COLO668 (cell line): ENCODE measurements at regions not wholly inside any gene's neighbourhood (a gene's known extent, or its start where the extent isn't known, plus 50 kb on each side); places are given as distances from the start of the nearest gene placed in this dataset.
"Not testable (repeated sequence)": the region's sequence is repeated elsewhere in the genome, so short reads cannot be mapped to it uniquely, and the experiment has no call there.

Experiments used
- DNase-seq: peaks from one replicate; lab custom pipeline; 2025; ENCODE audit not compliant: unreplicated experiment; lab: John Stamatoyannopoulos, UW

DNA sequence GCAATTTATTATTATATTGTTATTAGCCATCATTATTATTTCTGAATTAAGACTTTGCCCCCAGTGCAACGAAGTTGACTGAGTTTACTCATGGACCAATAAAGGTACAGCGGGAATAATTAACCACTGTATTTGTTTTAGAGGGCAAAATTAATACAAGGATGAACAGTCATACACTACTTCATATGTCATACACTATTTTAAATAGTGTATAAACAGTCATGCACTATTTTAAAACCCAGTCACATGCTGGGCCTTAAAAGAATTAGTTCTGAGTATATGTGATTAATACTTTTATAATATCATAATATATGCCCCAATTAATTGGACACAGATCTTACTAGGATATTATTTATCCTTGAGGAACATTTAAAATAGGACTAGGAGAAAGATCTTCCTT is 125.3 kb upstream of the NANOGP8 start:
- DNase-seq, result no peak

DNA sequence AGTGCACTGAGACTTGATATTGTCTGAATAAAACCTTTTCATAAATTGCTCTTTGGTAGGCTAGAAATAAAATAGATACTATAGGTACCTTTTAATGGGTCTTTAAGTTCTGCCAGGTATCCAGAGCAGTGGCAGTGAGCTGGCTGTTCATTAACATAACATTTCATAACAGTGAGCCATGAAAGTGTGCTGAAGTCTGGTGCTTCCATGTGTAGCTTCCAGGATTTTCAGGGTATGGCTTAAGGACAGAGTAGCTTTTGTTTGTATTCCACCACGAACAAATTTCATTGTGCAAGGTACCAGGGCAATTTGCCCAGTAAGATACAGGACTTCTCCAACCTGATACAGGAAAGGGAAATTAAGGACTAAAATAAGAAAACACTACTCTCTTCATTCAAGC is 124.7 kb upstream of the NANOGP8 start:
- DNase-seq, result no peak

DNA sequence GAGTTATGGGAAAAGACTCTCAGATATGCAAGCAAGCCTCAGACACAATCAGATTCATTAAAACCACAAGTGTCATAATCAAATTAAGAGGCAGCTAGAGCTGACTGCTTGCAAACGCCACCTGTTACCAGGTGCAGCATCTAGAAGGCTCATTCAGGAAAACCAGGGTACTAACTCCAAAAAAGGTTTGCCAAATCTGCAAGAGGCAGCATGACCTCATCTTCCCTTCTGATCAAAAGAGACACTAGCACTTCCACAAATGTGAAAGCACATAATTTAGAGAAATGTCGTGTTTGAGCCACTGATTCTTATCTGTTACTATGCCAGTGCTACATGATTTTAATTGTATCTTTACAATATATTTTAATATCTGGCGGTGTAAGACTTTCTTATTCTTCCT is 123.3 kb upstream of the NANOGP8 start:
- no peak for DNase-seq

DNA sequence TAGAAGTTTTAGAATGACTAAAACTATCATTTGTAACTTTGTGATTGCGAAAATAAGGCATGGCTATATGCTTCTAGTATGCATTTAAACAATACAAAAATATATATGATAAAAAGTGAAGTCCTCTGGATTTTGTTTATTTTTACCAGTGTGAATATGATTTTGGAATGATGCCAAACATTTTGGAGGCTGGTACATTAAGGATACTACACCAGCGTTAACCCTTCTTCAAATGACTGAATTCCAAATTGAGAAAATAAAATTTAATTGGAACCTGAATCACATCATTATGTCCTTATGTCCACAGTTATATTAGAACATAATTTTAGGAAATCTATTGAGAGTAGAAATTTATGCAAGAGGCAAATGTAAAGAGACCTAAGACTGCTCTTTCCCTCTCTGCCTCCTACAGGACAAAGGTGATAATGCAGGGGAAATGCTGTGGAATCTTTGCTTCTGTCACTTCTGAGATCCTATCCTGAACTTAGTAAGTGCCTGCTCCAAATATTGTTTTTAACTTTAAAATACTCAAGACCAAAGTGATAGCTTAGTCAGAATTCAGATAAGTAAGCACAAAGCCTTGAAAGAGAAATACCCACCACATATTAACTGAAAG is 121.1 kb upstream of the NANOGP8 start:
- DNase-seq, result no peak

DNA sequence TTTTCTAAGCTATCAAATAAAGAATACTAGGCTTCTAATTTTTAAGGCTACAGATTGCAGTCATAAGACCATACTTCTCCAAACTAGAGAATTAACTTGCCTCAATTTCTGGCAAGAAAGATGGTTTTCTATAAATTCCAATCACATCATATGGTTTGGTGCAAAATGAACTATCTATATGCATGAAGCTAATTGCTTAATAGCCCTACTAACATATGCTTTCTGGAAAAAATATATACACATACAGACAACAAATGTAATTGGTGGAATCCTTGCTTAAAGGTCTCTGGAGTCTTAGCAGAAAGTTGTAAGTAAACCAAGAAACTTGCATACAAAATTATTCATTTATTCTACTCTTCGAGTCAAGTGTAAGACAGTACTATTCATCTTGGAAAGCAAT is 113.1 kb upstream of the NANOGP8 start:
- DNase-seq, result no peak

DNA sequence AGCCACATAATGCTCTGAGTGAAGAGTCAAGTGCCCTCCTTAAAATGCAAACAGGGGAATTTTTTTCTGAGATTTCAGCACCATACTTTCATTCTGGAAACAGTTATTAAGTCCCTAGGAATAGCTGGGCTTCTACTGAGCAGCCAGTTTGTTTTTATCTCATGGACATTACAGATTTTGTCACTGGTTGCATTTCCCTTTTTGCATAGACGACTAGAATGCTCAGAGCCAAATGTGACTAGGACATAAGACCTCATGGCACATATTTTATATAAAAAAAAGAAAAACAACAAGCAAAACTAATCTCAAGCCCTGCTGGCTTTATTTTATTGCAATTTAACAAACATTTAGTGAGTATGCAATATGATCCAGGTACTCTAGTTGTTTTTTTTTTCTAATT is 112.7 kb upstream of the NANOGP8 start:
- no peak for DNase-seq

DNA sequence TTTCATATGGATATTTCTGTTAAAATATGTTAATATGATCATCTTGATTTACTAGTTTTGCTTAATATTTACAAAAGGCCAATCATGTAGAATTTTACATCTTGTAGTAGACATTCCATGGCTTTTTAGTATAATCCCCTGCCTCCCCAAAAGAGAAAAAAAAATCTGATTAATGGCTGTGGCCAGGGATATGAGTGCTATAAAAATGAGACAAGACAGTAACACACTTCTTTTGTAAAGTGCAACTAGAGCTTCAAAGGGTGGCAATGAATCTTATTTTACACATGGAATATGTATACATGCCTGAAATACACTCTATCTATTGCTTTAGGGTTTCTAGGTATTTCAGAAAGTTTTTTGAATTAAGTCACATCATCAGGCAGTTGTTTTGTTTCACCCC is 112.2 kb upstream of the NANOGP8 start:
- no peak for DNase-seq

DNA sequence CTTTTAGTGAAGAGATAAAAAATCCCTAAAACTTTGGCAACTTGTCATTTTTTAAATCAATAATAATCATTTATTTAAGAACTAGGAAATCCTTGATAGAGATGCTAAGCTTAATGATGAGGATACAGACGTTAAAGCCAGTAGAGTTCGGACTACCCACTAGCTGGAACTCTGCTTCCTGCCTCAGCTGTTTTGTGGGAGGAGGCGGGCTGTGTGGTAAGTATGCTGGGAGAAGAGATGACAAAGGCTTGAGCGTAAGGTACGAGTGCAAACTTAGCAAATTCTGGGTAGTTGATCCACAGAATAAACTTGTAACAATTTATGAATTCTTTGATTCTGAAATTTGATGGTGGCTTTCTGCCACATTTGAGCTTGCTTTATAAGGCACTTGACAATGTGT is 111.2 kb upstream of the NANOGP8 start:
- no peak for DNase-seq

DNA sequence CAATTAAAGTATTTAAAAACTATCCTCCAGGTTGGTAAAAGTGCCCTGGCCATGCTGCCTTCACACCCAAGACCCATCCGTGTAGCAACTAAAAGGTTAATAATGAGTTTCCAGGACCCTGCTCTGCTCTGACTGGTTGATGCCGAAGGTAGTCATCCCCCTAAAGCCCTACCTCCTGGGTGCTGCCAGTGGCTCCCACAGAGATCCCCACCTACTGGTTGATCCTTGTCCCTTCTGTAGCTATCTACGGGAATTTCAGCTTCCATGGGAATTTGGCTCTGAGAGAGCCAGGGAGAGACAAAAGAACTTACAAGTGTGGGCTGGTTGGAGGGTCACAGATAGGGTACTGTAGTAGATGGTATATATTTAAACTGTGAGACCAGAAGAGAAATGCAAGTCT is 110.6 kb upstream of the NANOGP8 start:
- no peak for DNase-seq

DNA sequence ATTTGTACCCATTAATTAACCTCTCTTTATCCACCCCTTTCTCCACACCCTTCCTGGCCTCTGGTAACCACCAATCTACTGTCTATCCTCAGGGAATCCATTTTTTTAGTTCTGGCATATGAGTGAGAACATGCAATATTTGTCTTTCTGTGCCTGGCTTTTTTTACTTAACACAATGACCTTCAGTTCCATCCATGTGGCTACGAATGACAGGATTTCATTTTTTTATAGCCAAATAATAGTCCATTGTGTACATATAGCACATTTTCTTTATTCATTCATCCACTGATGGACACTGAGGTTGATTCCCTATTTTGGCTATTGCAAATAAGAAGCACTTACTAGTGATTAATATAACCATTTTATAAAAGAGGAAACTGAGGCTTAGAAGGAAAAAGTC is 109.9 kb upstream of the NANOGP8 start:
- DNase-seq, result no peak

DNA sequence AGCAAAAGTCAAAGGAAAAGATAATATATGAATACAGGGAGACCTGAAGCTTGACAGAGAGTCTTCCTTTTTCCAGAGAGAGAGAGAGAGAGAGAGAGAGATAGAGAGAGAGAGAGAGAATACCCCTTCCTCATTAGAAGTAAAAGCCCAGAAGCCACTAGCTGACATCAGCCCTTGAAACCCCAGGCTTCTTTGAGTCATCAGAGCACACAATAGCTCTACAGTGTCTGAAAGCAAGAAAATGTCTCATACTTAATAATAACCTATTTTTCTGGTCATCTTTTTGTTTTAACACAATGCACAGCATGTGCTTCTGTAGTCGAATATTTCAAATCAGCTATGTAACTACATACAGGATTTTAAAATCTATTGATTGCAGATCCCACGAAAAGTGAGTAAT is 109.2 kb upstream of the NANOGP8 start:
- DNase-seq, result no peak

DNA sequence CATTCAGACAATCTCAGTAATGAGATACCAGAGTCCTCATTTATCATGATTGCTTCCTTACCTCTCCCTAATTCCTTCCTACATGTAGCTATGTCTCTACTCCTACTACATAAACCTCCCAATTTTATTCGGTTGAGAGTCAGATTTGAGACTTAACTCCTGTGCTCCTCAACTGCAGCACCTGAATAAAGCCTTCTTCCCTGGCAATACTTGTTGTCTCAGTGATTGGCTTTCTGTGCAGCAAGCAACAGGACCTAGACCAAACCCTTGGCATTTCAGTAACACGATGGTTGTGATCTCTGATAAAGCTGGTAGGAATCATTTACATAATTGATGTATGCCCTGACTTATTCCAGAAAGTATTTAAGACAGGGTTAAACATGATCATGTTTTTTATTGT is 106.7 kb upstream of the NANOGP8 start:
- DNase-seq, result no peak

DNA sequence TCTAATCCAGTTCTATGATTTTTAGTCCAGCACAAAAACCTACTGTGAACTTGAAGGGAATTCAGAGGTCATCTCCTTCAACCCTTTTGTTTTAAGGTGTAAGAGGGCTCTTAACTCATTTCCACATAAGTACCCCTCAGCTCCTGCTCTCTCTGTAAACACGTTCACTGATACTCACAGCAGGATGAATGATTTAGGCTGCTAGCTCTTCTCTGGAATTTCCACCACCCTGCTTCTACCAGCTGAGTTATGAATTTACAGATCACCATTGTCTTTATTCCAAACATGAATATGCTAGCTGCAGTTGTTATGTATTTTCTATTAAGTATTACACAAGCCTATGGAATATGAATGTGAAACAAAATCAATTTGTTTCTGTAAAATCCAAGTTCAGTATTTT is 101.3 kb upstream of the NANOGP8 start:
- DNase-seq, result no peak

DNA sequence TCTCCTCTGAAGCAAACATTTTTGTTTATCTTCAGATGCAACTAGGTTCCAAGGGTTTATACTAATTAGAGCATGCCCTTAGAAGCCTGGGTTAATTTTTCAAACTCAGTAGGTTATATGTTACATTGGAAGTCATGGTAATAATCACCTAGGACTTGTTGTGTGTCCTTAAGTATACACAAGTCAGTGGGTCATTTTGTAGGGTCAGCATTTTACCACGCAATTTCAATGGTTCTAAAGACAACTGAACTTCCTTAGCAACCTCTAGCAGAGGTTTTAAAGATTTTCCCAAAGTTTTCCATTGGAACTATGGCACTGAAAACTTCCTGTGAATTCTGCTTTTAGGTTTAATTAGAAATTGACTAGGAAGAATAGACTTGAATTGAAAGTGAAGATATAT is 99.6 kb upstream of the NANOGP8 start:
- DNase-seq, result no peak

DNA sequence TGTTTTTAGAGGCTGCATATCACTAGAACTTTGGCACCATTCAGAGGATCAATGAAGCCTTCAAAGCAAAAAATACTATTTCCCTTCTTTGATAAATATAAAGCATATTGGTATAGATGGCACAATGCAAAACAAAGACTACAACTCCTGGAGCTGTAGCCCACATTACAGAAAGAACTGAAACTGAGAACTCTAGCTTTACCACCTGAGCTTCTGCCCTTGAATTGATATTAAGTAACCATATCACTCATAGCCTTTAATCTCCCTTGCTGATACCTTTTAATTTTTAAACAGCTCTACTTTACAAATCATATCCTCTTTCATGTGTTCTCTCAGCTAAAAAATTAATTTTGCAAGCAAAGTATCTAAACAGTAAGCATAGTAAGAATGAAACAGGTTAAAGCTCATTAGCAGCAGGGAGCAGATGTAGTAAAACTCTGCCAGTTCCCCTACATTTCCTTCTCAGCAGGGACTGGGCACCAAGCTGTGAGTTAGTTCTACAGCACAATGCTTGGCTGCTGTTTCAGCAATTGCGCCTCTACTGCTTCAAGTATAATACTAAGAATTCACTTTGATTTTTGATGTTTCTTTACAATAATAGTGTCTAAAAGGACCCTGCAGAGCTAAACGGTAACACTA is 97.9 kb upstream of the NANOGP8 start:
- DNase-seq, result no peak

DNA sequence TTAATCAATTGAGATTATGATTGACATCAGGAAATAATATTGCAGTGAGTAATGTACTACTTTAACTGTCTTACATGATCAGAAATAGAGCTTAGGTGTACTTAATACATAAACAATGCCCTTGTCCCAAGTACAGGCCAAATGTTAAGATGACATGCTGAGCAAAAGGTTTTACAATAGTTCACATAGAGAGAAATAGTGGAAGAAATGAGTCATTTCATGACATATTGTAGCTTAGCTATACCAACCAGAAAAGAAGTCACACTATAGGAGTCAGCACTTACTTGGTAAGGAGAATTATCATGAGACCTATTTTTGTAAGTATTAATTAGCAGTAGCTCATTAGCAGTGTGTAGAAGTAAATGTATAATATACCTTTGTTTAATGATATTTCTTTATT is 96.4 kb upstream of the NANOGP8 start:
- DNase-seq, result no peak

DNA sequence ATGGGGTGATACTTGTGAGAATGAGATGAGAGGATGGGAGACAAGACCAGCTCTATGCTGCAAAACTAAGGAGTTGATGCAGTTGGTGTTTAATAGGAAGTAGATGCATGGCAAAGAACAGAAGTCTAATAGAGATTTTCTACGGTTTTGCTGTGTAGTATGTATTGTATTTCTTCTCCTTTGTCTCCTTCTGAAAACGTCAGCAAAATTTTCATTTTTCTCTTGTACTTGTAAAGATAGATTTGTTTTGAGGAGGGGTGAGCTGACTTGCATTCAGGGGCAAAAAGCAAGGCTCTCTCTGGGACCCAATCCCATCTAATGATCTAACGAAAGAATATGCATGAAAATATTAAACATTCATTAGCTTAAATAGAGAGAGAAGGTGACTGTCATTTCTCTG is 94.6 kb upstream of the NANOGP8 start:
- DNase-seq, result no peak

DNA sequence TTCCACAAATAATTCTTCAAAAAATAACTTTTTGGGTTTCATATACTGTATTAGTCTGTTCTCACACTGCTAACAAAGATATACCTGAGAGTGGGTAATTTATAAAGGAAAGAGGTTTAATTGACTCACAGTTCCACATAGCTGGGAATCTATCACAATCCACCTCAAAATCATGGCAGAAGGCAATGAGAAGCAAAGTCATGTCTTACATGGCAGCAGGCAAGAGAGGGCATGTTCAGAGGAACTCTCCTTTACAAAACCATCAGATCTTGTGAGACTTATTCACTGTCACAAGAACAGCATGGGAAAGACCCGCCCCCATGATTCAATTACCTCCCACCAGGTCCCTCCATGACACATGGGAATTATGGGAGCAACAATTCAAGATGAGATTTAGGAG is 93.1 kb upstream of the NANOGP8 start:
- DNase-seq, result not testable (repeated sequence)

DNA sequence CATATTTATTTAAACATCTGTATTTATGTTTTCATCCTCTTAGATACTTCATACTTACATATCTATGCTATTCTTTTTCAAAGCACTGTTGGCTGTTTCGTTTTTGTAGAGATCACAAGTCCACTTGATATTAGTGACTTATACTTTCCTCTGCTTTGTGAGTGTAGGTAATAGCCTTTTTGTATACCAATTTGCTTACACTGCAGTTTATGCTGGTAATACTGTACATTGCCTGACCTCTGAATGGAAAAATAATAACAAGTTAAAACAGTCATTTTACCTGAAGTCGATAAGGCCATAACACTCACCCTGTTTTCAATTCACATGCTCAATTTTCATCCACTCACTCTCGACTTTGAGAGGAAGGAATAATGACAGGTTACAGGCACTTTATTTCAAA is 89.9 kb upstream of the NANOGP8 start:
- no peak for DNase-seq

DNA sequence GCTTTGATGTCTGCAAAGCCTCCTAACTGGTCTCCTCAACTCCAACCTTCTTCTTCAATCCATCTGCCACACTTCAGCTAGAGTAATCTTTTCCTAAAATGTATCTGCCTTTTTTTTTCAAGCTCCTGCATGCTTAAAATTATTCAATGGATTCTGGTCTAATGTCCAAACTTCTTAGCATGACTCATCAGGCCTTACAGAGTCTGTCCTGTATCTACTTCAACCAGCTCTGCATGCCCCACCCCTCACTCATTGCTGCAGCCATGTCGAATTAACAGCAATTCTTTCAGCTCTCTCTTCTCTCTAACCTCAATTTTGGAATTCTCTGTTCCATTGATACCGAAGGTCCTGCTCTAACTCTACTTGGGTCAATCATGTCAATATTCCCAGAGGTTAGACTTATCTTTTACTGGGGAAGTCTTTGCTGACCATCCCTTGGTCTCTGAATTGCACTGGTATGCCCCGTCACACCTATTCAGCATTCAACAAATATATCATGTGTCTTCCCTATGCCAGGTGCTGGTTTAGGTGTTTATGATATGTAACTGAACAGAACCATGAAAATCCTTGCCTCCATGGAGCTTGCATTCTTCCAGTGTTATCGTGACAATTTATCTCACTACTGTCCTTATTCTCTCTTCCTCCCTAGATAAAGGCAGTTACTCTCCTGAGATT is 88.5 kb upstream of the NANOGP8 start:
- no peak for DNase-seq

DNA sequence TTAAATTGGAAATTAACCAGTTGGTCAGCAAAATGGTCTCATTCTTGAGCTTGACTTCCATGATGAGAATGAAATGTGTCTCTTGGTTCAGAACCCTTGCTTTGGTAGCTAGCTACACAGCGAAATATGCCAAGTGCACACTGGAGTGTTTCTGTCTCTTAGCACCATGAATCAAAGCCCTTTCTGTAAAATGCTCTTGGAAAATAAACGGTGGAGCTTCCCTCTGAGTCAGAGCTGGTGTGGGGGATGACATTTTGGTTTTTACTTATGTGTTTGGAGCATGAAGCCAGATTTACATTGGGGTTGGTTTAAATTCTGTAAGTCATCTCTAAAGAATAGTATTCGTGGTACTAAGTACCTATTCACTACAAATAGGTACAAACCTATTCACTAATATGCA is 85.1 kb upstream of the NANOGP8 start:
- DNase-seq, result no peak

DNA sequence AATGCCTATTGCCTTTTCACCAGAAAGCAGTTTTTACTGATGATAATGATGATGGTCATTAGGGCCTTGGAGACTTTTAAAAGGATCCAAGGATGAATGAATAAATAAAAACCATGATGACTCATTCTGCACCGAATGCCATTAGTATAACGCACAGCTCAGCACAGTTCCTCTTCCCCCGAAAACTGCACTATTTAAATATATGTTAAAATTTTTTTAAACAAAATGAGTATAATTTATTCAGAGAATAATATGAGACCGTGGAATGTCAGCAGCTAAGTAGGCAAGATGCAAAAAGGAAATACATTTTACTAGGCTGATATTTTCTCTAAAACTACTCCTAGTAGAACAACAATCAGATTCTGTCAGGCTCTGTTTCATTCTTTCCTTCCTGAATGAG is 83.4 kb upstream of the NANOGP8 start:
- no peak for DNase-seq

DNA sequence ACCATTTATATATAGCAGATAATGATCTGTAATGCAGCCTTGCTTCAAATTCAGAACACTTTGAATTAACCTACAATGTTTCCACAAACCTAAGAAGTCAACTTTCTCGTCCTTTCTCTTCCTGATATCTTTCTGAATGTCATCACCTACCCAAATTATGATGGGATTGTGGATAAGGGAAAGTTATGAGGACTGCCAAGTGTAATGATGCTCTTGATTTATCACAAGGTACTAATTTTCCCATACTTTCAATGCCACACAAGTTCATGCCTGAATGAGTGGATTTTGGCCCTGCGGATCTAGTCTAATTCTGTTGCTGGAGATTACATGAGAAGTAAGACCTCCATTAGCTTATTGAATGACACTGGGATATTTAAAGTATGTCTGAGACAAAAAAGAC is 82.6 kb upstream of the NANOGP8 start:
- no peak for DNase-seq
